ENCODE measurements at regions not wholly inside any gene's neighbourhood (a gene's known extent, or its start where the extent isn't known, plus 50 kb on each side); places are given as distances from the start of the nearest gene placed in this dataset.

DNA sequence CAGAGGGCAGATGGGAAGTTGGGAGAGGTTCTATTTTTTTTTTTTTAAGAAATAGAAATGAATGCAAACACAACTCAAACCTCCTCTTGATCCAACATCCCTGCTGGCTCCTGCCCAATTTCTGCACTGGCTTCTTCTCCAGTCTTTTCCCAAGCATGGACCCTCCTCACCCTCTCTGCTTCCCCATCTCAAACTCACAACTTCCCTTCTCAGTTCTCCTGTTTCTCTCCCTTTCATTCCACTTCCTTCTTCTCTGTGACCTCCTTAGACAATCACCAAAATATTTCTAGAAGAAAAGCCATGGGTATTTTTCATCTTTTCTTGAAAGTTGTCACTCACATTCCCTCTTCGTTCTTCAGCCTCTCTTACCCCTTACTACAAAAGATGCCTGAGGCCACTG lies 85.2 kb upstream of the VPREB1 start:
- TF ChIP-seq, protein P1, sequence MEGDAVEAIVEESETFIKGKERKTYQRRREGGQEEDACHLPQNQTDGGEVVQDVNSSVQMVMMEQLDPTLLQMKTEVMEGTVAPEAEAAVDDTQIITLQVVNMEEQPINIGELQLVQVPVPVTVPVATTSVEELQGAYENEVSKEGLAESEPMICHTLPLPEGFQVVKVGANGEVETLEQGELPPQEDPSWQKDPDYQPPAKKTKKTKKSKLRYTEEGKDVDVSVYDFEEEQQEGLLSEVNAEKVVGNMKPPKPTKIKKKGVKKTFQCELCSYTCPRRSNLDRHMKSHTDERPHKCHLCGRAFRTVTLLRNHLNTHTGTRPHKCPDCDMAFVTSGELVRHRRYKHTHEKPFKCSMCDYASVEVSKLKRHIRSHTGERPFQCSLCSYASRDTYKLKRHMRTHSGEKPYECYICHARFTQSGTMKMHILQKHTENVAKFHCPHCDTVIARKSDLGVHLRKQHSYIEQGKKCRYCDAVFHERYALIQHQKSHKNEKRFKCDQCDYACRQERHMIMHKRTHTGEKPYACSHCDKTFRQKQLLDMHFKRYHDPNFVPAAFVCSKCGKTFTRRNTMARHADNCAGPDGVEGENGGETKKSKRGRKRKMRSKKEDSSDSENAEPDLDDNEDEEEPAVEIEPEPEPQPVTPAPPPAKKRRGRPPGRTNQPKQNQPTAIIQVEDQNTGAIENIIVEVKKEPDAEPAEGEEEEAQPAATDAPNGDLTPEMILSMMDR (IDR thresholded peaks at IDR 0.05; ENCODE audit: low read depth, low read length), result no peak
- TF ChIP-seq POLR2A (IDR thresholded peaks at IDR 0.05; ENCODE audit: extremely low read depth, insufficient read length) (no peak), MYC (IDR thresholded peaks at IDR 0.05; ENCODE audit: low read depth, low read length) (no peak)
